HepG2 (cell line): ENCODE measurements at regions not wholly inside any gene's neighbourhood (a gene's known extent, or its start where the extent isn't known, plus 50 kb on each side); places are given as distances from the start of the nearest gene placed in this dataset.

Experiments
- ATAC-seq: fragments of 200-7000 bp; cut with Tn5 transposase; 3 replicates; pipeline ENCODE4 v1.9.1; 2020; ENCODE audit warnings: mild to moderate bottlenecking, moderate library complexity
- BruUV-seq: library from RNA; stranded (reverse); fragments of 400-500 nt; replicated peaks from 2 replicates; lab custom pipeline; 2021; lab: Mats Ljungman, UMichigan
- CTCF ChIA-PET: fragments of 300-600 bp; formaldehyde crosslinking; extraction: SDS; loops from one replicate; lab custom pipeline; 2021; ENCODE audit warnings: low total read pairs, inconsistent platforms, low intra/inter-chr PET ratio; lab: Yijun Ruan, JAX
- POLR2A ChIA-PET: fragments of 350-600 bp; sonication (Branson Sonifier 250); formaldehyde crosslinking; loops from one replicate; lab custom pipeline; 2020; ENCODE audit warnings: antibody characterized with exemption, inconsistent platforms; lab: Yijun Ruan, JAX
- DNase-seq: peaks from one replicate; pipeline ENCODE4 v3.0.0-alpha.2; 2015; ENCODE audit warnings: low spot score
- FAIRE-seq: peaks from 3 replicates; lab custom pipeline; 2011; peaks lifted over from hg19 to GRCh38; lab: Jason Lieb, UNC
- H2AFZ ChIP-seq: one replicate; pipeline ENCODE4 v1.6.1; 2011; ENCODE audit warnings: low read length, inconsistent platforms
- H3K27ac ChIP-seq: fragments of 300-600 bp; 3 replicates; pipeline ENCODE4 v1.8.0; 2011; ENCODE audit warnings: mixed run types, mild to moderate bottlenecking, mixed read lengths, low read length, inconsistent platforms; ENCODE audit not compliant: insufficient read depth; ENCODE audit errors: extremely low read length
- H3K27me3 ChIP-seq, 2 experiments: fragments of 200-600 bp in 1 of 2; 2 replicates in 1 of 2; 3 replicates in 1 of 2; pipeline versions ENCODE4 v1.6.0 to v1.8.0; 2011; ENCODE audit warnings: low read length in 2 of 2, mild to moderate bottlenecking in 2 of 2, moderate library complexity in 2 of 2, inconsistent platforms in 1 of 2; ENCODE audit not compliant: insufficient read depth in 2 of 2, control insufficient read depth in 1 of 2
- H3K36me3 ChIP-seq, 2 experiments: fragments of 200-600 bp in 1 of 2; replicated peaks in 1 of 2; 2 replicates in 1 of 2; 3 replicates in 1 of 2; pipeline versions ENCODE4 v1.5.1 to v1.8.0; 2011; ENCODE audit warnings: low read length in 2 of 2, inconsistent platforms in 1 of 2; ENCODE audit not compliant: insufficient read depth in 2 of 2, control insufficient read depth in 1 of 2
- H3K4me1 ChIP-seq: 2 replicates; pipeline ENCODE4 v1.5.1; 2012; ENCODE audit warnings: low read length, inconsistent platforms; ENCODE audit not compliant: insufficient read depth
- H3K4me2 ChIP-seq: 2 replicates; pipeline ENCODE4 v1.6.0; 2011; ENCODE audit warnings: low read depth, low read length, inconsistent platforms
- H3K4me3 ChIP-seq, 3 experiments: fragments of 200-600 bp in 1 of 3; sonication (generic), shearing (Covaris generic) in 1 of 3; replicated peaks in 1 of 3; 2 replicates each; pipeline ENCODE4 v1.5.1; 2011 to 2016; ENCODE audit warnings: low read length in 3 of 3, inconsistent platforms in 2 of 3, low read depth in 2 of 3, mild to moderate bottlenecking in 2 of 3, control low read depth in 1 of 3, mixed read lengths in 1 of 3; ENCODE audit not compliant: insufficient read depth in 1 of 3
- H3K79me2 ChIP-seq: one replicate; pipeline ENCODE4 v1.6.1; 2011; ENCODE audit warnings: low read length, inconsistent platforms; ENCODE audit not compliant: insufficient read depth
- H3K9ac ChIP-seq: 2 replicates; pipeline ENCODE4 v1.6.0; 2011; ENCODE audit warnings: mild to moderate bottlenecking, low read depth, low read length, inconsistent platforms; ENCODE audit not compliant: insufficient read depth
- H3K9me3 ChIP-seq: 2 replicates; pipeline ENCODE4 v1.5.1; 2012; ENCODE audit warnings: mild to moderate bottlenecking, low read length
- H4K20me1 ChIP-seq: 2 replicates; pipeline ENCODE4 v1.6.0; 2011; ENCODE audit warnings: inconsistent platforms, mild to moderate bottlenecking, low read length, moderate library complexity; ENCODE audit not compliant: insufficient read depth
- ATF7 ChIP-seq, 2 experiments: fragments of 450-650 bp in 1 of 2; sonication (generic) in 1 of 2; formaldehyde crosslinking in 1 of 2; IDR thresholded peaks; 2 replicates each; pipeline versions ENCODE4 v1.4.0 to v1.6.1; 2016 to 2020; ENCODE audit warnings: antibody characterized with exemption in 1 of 2, mild to moderate bottlenecking in 1 of 2, missing genetic modification reagents in 1 of 2
- CC2D1A ChIP-seq: sonication (generic); formaldehyde crosslinking; IDR thresholded peaks from 2 replicates; pipeline ENCODE4 v1.8.1; 2023; ENCODE audit warnings: mild to moderate bottlenecking, missing genetic modification reagents
- CREB3 ChIP-seq: sonication (generic); formaldehyde crosslinking; IDR thresholded peaks from 2 replicates; pipeline ENCODE4 v1.5.0; 2020; ENCODE audit warnings: missing genetic modification reagents
- FOXA3 ChIP-seq: IDR thresholded peaks from 2 replicates; pipeline ENCODE4 v1.6.1; 2016; ENCODE audit warnings: missing genetic modification reagents, missing compliant biosample characterization
- MBNL3 ChIP-seq: fragments of 250-450 bp; sonication (Bioruptor Pico); conservative IDR thresholded peaks from 2 replicates; pipeline ENCODE4 v1.8.0; 2022; ENCODE audit warnings: mild to moderate bottlenecking, inconsistent platforms
- SMC3 ChIP-seq: IDR thresholded peaks from 2 replicates; pipeline ENCODE4 v1.6.1; 2011; ENCODE audit warnings: low read length, improper control_type of control experiment
- ZBTB8A ChIP-seq: sonication (generic); formaldehyde crosslinking; IDR thresholded peaks from 2 replicates; pipeline ENCODE4 v1.4.0; 2020; ENCODE audit warnings: mild to moderate bottlenecking, low read depth, missing genetic modification reagents, borderline replicate concordance
- ZNF280B ChIP-seq: sonication (generic); formaldehyde crosslinking; IDR thresholded peaks from 2 replicates; pipeline ENCODE4 v1.5.0; 2020; ENCODE audit warnings: missing genetic modification reagents, mild to moderate bottlenecking, borderline replicate concordance
- ZNF354B ChIP-seq: sonication (generic); formaldehyde crosslinking; IDR thresholded peaks from 2 replicates; pipeline ENCODE4 v1.8.0; 2022; ENCODE audit warnings: mild to moderate bottlenecking, missing genetic modification reagents
- ZNF513 ChIP-seq: sonication (generic); formaldehyde crosslinking; conservative IDR thresholded peaks from 2 replicates; pipeline ENCODE4 v1.5.0; 2020; ENCODE audit warnings: missing genetic modification reagents
- WGBS: methylation state at CpG from one replicate; pipeline ENCODE4 v1.1.6; 2017; ENCODE audit warnings: low lambda C conversion rate; 5-methylcytosine and 5-hydroxymethylcytosine counted together
- in situ Hi-C: cut with HindIII; loops from 2 replicates; pipeline ENCODE4 v1.10.0; 2017; ENCODE audit warnings: low pct_unique_long_range_greater_than_20kb; ENCODE audit not compliant: extremely low pct_ligation_motif_present
- intact Hi-C: fragments of 100-400 bp; cut with micrococcal nuclease; formaldehyde crosslinking; loops from one replicate; pipeline ENCODE4 v1.10.0; 2022; ENCODE audit not compliant: unreplicated experiment
- TF ChIP-seq, protein P1 (sequence below): IDR thresholded peaks from 2 replicates; pipeline ENCODE4 v1.6.1; 2016; ENCODE audit warnings: low read depth
- TF ChIP-seq, protein P2 (sequence below): sonication (generic); formaldehyde crosslinking; IDR thresholded peaks from 2 replicates; pipeline ENCODE4 v1.8.0; 2022; ENCODE audit warnings: missing genetic modification reagents, mild to moderate bottlenecking, borderline replicate concordance

DNA sequence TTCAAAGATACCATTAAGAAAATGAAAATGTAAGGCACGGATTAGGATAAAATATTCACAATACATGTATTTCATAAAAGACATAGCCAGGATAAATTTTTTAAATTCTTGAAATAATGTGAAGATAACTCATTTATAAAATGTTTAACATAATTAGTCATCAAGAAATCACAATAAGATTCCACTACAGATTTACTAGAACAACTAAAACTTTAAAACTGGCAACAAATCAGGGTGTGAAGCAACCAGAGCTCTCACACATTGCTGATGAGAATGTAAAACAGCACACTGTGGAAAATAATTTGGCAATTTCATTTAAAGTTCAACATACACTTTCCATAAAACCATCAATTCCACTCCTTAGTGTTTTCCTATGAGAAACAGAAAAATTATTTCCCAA lies 89.6 kb upstream of the UBE2E3 start:
- 1% methylated on average over 1 of the region's 1 CpG for WGBS
- POLR2A ChIA-PET = no interaction called here

More for the DNA sequence above, 89.6 kb upstream of the UBE2E3 start:
- H4K20me1 ChIP-seq = no peaks in the 10 kb centered on the region
- no peaks in the 10 kb centered on the region for H3K4me1 ChIP-seq
- no peaks in the 10 kb centered on the region for H3K36me3 ChIP-seq
- in situ Hi-C loops = no loop called here
- no peaks in the 10 kb centered on the region for H3K79me2 ChIP-seq
- CTCF ChIA-PET = no interaction called here
- H3K9me3 ChIP-seq = no peaks in the 10 kb centered on the region
- no peak overlapping the region for H3K9ac ChIP-seq
- TF ChIP-seq MBNL3 = no peak
- TF ChIP-seq CREB3 (CRISPR knock-in tag) = no peak
- no peak for TF ChIP-seq FOXA3 (CRISPR knock-in tag)
- TF ChIP-seq, protein P1, sequence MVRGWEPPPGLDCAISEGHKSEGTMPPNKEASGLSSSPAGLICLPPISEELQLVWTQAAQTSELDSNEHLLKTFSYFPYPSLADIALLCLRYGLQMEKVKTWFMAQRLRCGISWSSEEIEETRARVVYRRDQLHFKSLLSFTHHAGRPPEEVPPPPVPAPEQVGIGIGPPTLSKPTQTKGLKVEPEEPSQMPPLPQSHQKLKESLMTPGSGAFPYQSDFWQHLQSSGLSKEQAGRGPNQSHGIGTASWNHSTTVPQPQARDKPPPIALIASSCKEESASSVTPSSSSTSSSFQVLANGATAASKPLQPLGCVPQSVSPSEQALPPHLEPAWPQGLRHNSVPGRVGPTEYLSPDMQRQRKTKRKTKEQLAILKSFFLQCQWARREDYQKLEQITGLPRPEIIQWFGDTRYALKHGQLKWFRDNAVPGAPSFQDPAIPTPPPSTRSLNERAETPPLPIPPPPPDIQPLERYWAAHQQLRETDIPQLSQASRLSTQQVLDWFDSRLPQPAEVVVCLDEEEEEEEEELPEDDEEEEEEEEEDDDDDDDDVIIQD = no peak
- no peak for TF ChIP-seq ZBTB8A (CRISPR knock-in tag)
- TF ChIP-seq, protein P2, sequence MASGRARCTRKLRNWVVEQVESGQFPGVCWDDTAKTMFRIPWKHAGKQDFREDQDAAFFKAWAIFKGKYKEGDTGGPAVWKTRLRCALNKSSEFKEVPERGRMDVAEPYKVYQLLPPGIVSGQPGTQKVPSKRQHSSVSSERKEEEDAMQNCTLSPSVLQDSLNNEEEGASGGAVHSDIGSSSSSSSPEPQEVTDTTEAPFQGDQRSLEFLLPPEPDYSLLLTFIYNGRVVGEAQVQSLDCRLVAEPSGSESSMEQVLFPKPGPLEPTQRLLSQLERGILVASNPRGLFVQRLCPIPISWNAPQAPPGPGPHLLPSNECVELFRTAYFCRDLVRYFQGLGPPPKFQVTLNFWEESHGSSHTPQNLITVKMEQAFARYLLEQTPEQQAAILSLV = no peak
- TF ChIP-seq ZNF513 (CRISPR knock-in tag) = no peak
- no peak for TF ChIP-seq ZNF354B
- TF ChIP-seq ZNF280B (CRISPR knock-in tag) = no peak
- TF ChIP-seq CC2D1A (CRISPR knock-in tag) = no peak
- TF ChIP-seq SMC3 = no peak
- no peak for TF ChIP-seq ATF7 (IDR thresholded peaks at IDR 0.05)
- TF ChIP-seq ATF7 (CRISPR knock-in tag; IDR thresholded peaks at IDR 0.05) = no peak
- H3K27me3 ChIP-seq = no peaks in the 10 kb centered on the region
- H3K27ac ChIP-seq = no peak overlapping the region
- no peak overlapping the region for H2AFZ ChIP-seq
- H3K4me2 ChIP-seq = no peak overlapping the region
- FAIRE-seq (no peak), DNase-seq (no peak), ATAC-seq (no peak)
- no peak overlapping the region for H3K4me3 ChIP-seq
- no TSS peak for BruUV-seq
- intact Hi-C loops = no loop called here
